NCI-H345 (cell line): ENCODE measurements at regions not wholly inside any gene's neighbourhood (a gene's known extent, or its start where the extent isn't known, plus 50 kb on each side); places are given as distances from the start of the nearest gene placed in this dataset.

ENCODE experiments used
- DNase-seq: peaks from one replicate; lab custom pipeline; 2025; lab: John Stamatoyannopoulos, UW

DNA sequence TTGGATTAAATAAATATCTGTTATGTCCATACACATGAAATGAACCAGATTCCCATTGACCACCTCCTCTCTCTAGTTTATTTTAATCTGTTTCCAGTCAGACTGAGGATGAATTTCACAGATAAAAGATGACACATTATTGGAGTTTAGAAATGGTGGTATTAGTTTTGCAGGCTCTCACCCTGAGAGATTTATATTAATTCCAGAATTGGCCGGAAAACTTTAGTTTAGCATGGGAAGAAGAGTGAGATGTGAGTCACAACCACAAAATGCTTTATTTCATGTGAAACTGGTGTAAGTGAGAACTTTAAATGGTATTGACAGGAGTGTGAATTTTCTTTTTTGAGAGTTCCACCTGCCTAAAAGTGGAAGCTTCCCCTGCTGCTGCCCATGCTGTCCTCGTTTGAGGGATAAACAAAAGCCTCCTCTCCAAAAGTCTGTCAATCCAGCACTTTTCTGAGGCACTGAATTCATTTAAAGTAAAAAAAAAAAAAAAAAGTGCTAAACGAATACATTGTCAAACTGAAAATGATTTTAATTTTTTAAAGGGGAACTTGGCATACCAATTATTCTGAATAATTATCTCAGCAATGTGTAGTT, 65.1 kb upstream of the EPHA3 start:
- DNase-seq = no peak

- DNase-seq = no peak
Observed at GRCh38 chr3:89043406-89043932, 64.0 kb upstream of the EPHA3 start.

DNA sequence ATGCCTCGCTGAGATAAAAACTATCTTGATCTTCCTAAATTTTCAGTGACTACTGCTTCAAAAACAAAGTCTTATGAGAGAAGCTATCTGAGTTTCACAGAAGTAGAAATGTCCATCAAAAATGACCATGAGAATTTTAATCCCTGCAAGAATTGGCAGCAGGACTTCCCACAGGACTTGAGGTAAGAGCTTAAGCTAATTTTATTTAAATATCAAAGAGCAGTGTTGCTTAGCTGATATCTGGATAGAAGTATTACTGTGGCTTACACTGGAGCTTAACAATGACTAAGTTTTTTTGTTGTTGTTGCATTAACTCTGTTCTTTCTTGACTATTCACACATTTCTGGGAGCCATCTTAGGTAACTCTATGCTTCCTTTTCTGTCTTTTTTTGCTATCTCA, 60.8 kb upstream of the EPHA3 start:
- no peak for DNase-seq

DNA sequence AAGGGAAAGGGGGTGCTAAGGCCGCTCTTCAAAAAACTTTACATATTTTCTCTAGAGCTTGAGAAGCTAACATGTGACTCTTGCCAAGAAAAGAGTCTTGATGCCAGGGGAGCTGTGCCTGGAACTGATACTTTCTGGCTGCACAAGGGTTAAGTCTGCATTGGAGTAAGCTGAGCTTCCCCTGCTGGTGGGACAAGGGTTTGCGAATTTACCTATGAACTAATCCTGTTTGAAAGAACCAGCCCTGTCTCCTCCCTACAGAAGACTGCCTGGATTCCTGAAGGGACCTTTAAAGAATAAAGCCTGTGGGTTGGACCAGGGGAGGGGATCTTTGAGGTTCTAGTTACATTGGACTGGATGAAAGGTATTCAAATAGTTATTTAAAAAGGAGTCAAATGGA, 58.3 kb upstream of the EPHA3 start:
- DNase-seq = no peak

- DNase-seq = no peak
Observed at GRCh38 chr3:89052386-89052785, 55.0 kb upstream of the EPHA3 start.

DNA sequence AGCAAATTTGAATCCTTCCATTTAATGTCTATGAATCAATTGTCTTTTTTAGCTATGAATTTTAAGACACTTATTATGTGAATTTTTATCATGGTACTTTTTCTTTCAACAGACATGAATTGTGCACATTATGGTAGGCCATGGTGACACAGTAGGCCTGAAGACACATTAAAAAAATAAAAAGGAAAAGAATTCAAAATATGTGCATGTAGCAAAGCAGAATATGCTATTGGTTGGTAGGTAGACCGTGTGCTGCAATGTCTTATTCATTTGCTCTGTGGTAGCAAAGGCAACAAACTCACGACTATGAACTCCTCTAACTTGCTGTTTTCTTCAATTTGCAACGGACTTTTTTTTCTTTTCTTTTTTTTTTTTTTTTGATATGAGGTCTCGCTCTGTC, 50.0 kb upstream of the EPHA3 start:
- DNase-seq = no peak
